A673 (cell line): ENCODE measurements at regions not wholly inside any gene's neighbourhood (a gene's known extent, or its start where the extent isn't known, plus 50 kb on each side); places are given as distances from the start of the nearest gene placed in this dataset.

Source experiments
- BruUV-seq: library from RNA; stranded (reverse); fragments of 400-500 nt; replicated peaks from 2 replicates; lab custom pipeline; 2021; lab: Mats Ljungman, UMichigan
- CTCF ChIA-PET: fragments of 300-600 bp; sonication (Branson Sonifier 250); formaldehyde crosslinking; loops from one replicate; lab custom pipeline; 2022; ENCODE audit warnings: antibody characterized with exemption; lab: Charles Lee
- POLR2A ChIA-PET: fragments of 300-600 bp; sonication (Branson Sonifier 250); formaldehyde crosslinking; loops from one replicate; lab custom pipeline; 2022; ENCODE audit warnings: antibody characterized with exemption; ENCODE audit not compliant: low non-redundant PET; lab: Charles Lee
- DNase-seq: peaks from one replicate; pipeline ENCODE4 v3.0.0-alpha.2; 2015; ENCODE audit warnings: low spot score
- H3K27ac ChIP-seq: fragments of 200-600 bp; sonication (generic); 2 replicates; pipeline ENCODE4 v1.5.1; 2016; ENCODE audit warnings: mixed run types, low read depth, mild to moderate bottlenecking, mixed read lengths, antibody characterized with exemption, low read length; ENCODE audit not compliant: poor library complexity, severe bottlenecking
- H3K27me3 ChIP-seq: fragments of 200-600 bp; sonication (generic); replicated peaks from 2 replicates; pipeline ENCODE4 v1.6.1; 2017; ENCODE audit warnings: mixed run types, low read depth, mild to moderate bottlenecking, mixed read lengths, antibody characterized with exemption, low read length; ENCODE audit not compliant: insufficient read depth, poor library complexity
- H3K36me3 ChIP-seq: fragments of 200-600 bp; sonication (generic); 2 replicates; pipeline ENCODE4 v1.6.1; 2016; ENCODE audit warnings: mixed run types, mild to moderate bottlenecking, mixed read lengths, antibody characterized with exemption, low read length; ENCODE audit not compliant: insufficient read depth, poor library complexity, severe bottlenecking
- H3K4me1 ChIP-seq: fragments of 200-600 bp; sonication (generic); 2 replicates; pipeline ENCODE4 v1.6.1; 2017; ENCODE audit warnings: mixed run types, mild to moderate bottlenecking, mixed read lengths, antibody characterized with exemption, low read length; ENCODE audit not compliant: insufficient read depth, poor library complexity, severe bottlenecking
- H3K4me3 ChIP-seq: fragments of 200-600 bp; sonication (generic); 2 replicates; pipeline ENCODE4 v1.5.1; 2016; ENCODE audit warnings: low read depth, mixed run types, mild to moderate bottlenecking, mixed read lengths, low read length; ENCODE audit not compliant: poor library complexity, severe bottlenecking
- H3K9me3 ChIP-seq: fragments of 200-600 bp; sonication (generic); 2 replicates; pipeline ENCODE4 v1.6.1; 2016; ENCODE audit warnings: mixed run types, low read depth, mild to moderate bottlenecking, mixed read lengths, antibody characterized with exemption, low read length; ENCODE audit not compliant: poor library complexity, severe bottlenecking
- EZH2 ChIP-seq: fragments of 200-600 bp; sonication (generic); IDR thresholded peaks from 2 replicates; pipeline ENCODE4 v1.6.1; 2017; ENCODE audit warnings: borderline replicate concordance, low read depth, mild to moderate bottlenecking, mixed read lengths, antibody characterized with exemption, low read length; ENCODE audit not compliant: poor library complexity, severe bottlenecking
- intact Hi-C: fragments of 100-400 bp; cut with micrococcal nuclease; formaldehyde crosslinking; loops from one replicate; pipeline ENCODE4 v1.10.0; 2022; ENCODE audit not compliant: unreplicated experiment
- TF ChIP-seq, protein P1 (sequence below): fragments of 300-800, 200-600 bp; sonication (generic); conservative IDR thresholded peaks from 2 replicates; pipeline ENCODE4 v1.5.1; 2017; ENCODE audit warnings: low read depth, mild to moderate bottlenecking, antibody characterized with exemption, low read length, moderate library complexity, mixed read lengths

DNA sequence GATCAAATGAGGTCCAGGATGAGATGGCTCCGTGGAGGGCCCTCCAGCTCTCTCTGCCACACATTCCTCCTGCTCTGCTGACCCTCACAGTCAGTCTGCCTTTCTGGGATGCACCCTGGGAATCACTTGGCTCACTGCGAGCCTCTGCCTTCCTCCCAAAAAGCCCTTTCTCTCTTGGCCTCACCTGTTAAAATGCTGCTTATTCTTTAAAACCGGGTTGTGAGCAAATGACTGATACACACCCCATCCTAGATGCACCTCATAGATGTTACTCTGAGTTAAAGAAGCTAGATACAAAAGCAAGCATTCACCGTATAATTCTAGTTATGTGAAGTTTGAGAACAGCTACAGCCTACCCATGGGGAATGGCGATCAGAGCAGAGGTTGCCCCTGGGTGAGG is 167.7 kb upstream of the MYCN start:
- no peaks in the 10 kb centered on the region for H3K27me3 ChIP-seq
- POLR2A ChIA-PET, result no interaction called here

DNA sequence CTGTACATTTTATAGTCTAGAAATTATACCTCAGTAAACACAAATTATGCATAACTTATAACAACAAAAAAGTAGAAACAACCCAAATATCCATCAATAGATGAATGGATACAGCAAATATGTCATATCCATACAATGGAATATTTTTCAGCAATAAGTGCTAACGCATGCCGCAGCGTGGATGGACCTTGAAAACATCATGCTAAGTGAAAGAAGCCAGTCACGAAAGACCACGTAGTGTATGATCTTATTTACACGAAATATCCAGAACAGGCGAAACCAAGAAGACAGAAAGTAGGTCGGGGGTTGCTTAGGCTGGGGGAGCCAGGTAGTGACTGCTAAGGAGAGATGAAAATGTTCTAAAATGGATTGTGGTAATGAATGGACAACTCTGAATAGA is 167.1 kb upstream of the MYCN start:
- ChIA-PET POLR2A (no interaction called here), CTCF (no interaction called here)
- H3K27me3 ChIP-seq, result no peaks in the 10 kb centered on the region
- H3K4me1 ChIP-seq, result no peaks in the 10 kb centered on the region
- no peaks in the 10 kb centered on the region for H3K36me3 ChIP-seq
- H3K9me3 ChIP-seq, result no peaks in the 10 kb centered on the region
- intact Hi-C loops, result no loop called here
- H3K27ac ChIP-seq, result no peak overlapping the region
- BruUV-seq, result no TSS peak
- no peak overlapping the region for H3K4me3 ChIP-seq
- no peak for DNase-seq
- no peak for TF ChIP-seq EZH2
- TF ChIP-seq, protein P1, sequence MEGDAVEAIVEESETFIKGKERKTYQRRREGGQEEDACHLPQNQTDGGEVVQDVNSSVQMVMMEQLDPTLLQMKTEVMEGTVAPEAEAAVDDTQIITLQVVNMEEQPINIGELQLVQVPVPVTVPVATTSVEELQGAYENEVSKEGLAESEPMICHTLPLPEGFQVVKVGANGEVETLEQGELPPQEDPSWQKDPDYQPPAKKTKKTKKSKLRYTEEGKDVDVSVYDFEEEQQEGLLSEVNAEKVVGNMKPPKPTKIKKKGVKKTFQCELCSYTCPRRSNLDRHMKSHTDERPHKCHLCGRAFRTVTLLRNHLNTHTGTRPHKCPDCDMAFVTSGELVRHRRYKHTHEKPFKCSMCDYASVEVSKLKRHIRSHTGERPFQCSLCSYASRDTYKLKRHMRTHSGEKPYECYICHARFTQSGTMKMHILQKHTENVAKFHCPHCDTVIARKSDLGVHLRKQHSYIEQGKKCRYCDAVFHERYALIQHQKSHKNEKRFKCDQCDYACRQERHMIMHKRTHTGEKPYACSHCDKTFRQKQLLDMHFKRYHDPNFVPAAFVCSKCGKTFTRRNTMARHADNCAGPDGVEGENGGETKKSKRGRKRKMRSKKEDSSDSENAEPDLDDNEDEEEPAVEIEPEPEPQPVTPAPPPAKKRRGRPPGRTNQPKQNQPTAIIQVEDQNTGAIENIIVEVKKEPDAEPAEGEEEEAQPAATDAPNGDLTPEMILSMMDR, result no peak

More for the DNA sequence above, 167.7 kb upstream of the MYCN start:
- Histone ChIP-seq H3K4me3 (no peak overlapping the region), H3K9me3 (no peaks in the 10 kb centered on the region), H3K36me3 (no peaks in the 10 kb centered on the region), H3K27ac (no peak overlapping the region), H3K4me1 (no peaks in the 10 kb centered on the region)
- intact Hi-C loops, result no loop called here
- no TSS peak for BruUV-seq
- TF ChIP-seq EZH2, result no peak
- TF ChIP-seq, protein P1, result no peak
- CTCF ChIA-PET, result no interaction called here
- DNase-seq, result no peak

DNA sequence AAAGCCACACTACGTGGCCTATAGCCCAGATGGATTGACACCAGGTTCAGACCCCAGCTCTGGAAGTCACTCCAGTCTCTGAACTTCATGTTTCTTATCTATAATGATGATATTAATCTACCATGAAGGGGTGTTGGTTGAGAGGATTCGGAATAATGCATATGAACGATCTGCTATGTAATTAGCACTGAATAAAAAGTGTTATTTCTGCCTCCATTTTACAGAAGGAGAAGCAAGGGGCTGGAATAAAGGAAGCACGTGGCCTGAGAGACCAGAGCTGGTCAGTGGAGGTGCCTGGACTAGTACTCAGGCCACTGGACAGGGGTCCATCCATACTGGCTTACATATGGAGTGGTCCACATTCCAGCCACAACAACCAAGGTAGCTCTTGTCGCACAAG is 166.5 kb upstream of the MYCN start:
- ChIA-PET CTCF (no interaction called here), POLR2A (no interaction called here)
- Histone ChIP-seq H3K9me3 (no peaks in the 10 kb centered on the region), H3K27ac (no peak overlapping the region), H3K4me1 (no peaks in the 10 kb centered on the region), H3K4me3 (no peak overlapping the region), H3K36me3 (no peaks in the 10 kb centered on the region), H3K27me3 (no peaks in the 10 kb centered on the region)
- DNase-seq, result no peak
- intact Hi-C loops, result no loop called here
- no TSS peak for BruUV-seq
- no peak for TF ChIP-seq EZH2
- TF ChIP-seq, protein P1, result no peak
